Keratinocyte (primary cell): ENCODE measurements at regions not wholly inside any gene's neighbourhood (a gene's known extent, or its start where the extent isn't known, plus 50 kb on each side); places are given as distances from the start of the nearest gene placed in this dataset.

ENCODE experiments used
- DNase-seq: peaks from one replicate; pipeline ENCODE4 v3.0.0-alpha.2; 2011; ENCODE audit warnings: low read depth, missing footprints, low spot score
- FAIRE-seq: peaks from 2 replicates; lab custom pipeline; 2011; peaks lifted over from hg19 to GRCh38; lab: Jason Lieb, UNC
- H2AFZ ChIP-seq: 2 replicates; pipeline ENCODE4 v1.6.0; 2012; ENCODE audit warnings: low read length, control low read depth, inconsistent platforms; ENCODE audit not compliant: control insufficient read depth
- H3K27ac ChIP-seq: 2 replicates; pipeline ENCODE4 v1.5.1; 2011; ENCODE audit warnings: low read length; ENCODE audit not compliant: control insufficient read depth, insufficient read depth
- H3K27me3 ChIP-seq: 3 replicates; pipeline ENCODE4 v1.6.0; 2011; ENCODE audit warnings: low read length; ENCODE audit not compliant: control insufficient read depth, insufficient read depth; ENCODE audit errors: extremely low read depth
- H3K36me3 ChIP-seq, 2 experiments: 2 replicates in 1 of 2; 3 replicates in 1 of 2; pipeline ENCODE4 v1.5.1; 2011; ENCODE audit warnings: low read length in 2 of 2, mild to moderate bottlenecking in 1 of 2; ENCODE audit not compliant: control insufficient read depth in 2 of 2, insufficient read depth in 2 of 2; ENCODE audit errors: extremely low read depth in 1 of 2
- H3K4me1 ChIP-seq: 3 replicates; pipeline ENCODE4 v1.5.1; 2011; ENCODE audit warnings: low read length; ENCODE audit not compliant: control insufficient read depth, insufficient read depth; ENCODE audit errors: extremely low read depth
- H3K4me2 ChIP-seq: 3 replicates; pipeline ENCODE4 v1.6.0; 2011; ENCODE audit warnings: low read depth, low read length; ENCODE audit not compliant: control insufficient read depth, insufficient read depth; ENCODE audit errors: extremely low read depth
- H3K4me3 ChIP-seq, 3 experiments: fragments of 200-600 bp in 1 of 3; sonication (generic) in 1 of 3; 2 replicates in 2 of 3; 3 replicates in 1 of 3; pipeline ENCODE4 v1.5.1; 2011 to 2016; ENCODE audit warnings: low read length in 3 of 3, mild to moderate bottlenecking in 3 of 3, control low read depth in 2 of 3, inconsistent platforms in 1 of 3, low read depth in 1 of 3, mixed read lengths in 1 of 3, mixed run types in 1 of 3, moderate library complexity in 1 of 3; ENCODE audit not compliant: control insufficient read depth in 2 of 3, insufficient read depth in 2 of 3; ENCODE audit errors: extremely low read depth in 1 of 3
- H3K79me2 ChIP-seq: 2 replicates; pipeline ENCODE4 v1.6.0; 2012; ENCODE audit warnings: low read length; ENCODE audit not compliant: control insufficient read depth, insufficient read depth
- H3K9ac ChIP-seq: 3 replicates; pipeline ENCODE4 v1.6.0; 2011; ENCODE audit warnings: low read length; ENCODE audit not compliant: control insufficient read depth, insufficient read depth; ENCODE audit errors: extremely low read depth
- H3K9me1 ChIP-seq: 3 replicates; pipeline ENCODE4 v1.6.0; 2011; ENCODE audit warnings: low read length; ENCODE audit not compliant: control insufficient read depth, insufficient read depth; ENCODE audit errors: extremely low read depth
- H3K9me3 ChIP-seq: 2 replicates; pipeline ENCODE4 v1.5.1; 2012; ENCODE audit warnings: low read depth, low read length; ENCODE audit not compliant: control insufficient read depth
- H4K20me1 ChIP-seq: 3 replicates; pipeline ENCODE4 v1.6.0; 2011; ENCODE audit warnings: low read length; ENCODE audit not compliant: control insufficient read depth, insufficient read depth; ENCODE audit errors: extremely low read depth
- EZH2 ChIP-seq: IDR thresholded peaks from one replicate; pipeline ENCODE4 v1.6.1; 2012; ENCODE audit warnings: inconsistent platforms, mild to moderate bottlenecking, low read length, moderate library complexity
- dilution Hi-C: fragments of 300-500 bp; cut with MboI; formaldehyde crosslinking; loops from one replicate; pipeline ENCODE4 v1.7.0; 2020; ENCODE audit warnings: low sequenced_read_pairs; ENCODE audit not compliant: extremely low pct_ligation_motif_present
- TF ChIP-seq, protein P1 (sequence below), 3 experiments: IDR thresholded peaks in 1 of 3; conservative IDR thresholded peaks in 1 of 3; optimal IDR thresholded peaks in 1 of 3; 2 replicates in 2 of 3; 3 replicates in 1 of 3; pipeline versions ENCODE3 to v1.5.1; 2011; ENCODE audit warnings: low read length in 3 of 3, mild to moderate bottlenecking in 3 of 3, moderate library complexity in 2 of 3, control low read depth in 1 of 3, inconsistent platforms in 1 of 3; ENCODE audit not compliant: insufficient read depth in 2 of 3; ENCODE audit errors: extremely low read depth in 1 of 3

DNA sequence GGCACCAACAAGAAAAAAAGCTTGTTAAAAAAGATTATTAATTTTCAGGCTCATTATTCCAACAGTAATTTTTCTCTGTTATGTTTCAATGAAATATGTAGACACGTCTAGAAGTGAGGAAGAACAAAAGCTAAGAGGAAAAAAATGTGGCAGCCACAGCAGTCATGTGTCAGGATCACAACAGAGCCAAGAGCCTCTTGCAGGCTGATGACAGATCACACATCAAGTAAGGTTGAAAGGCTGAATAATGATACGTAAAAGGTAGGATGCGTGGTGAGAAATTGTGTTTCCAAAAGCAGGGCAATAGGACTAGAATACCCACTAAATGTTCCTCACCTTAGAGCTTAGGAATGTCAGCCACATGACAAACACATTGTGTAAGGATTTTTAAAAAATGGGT, 124.8 kb downstream of the HTR1A start:
- Histone ChIP-seq H4K20me1 (no peaks in the 10 kb centered on the region), H3K36me3 (no peaks in the 10 kb centered on the region), H3K9ac (no peak overlapping the region), H3K4me1 (no peaks in the 10 kb centered on the region), H3K9me3 (no peaks in the 10 kb centered on the region), H2AFZ (no peak overlapping the region), H3K4me2 (no peak overlapping the region), H3K27ac (no peak overlapping the region), H3K27me3 (no peaks in the 10 kb centered on the region), H3K4me3 (no peak overlapping the region), H3K9me1 (no peaks in the 10 kb centered on the region), H3K79me2 (no peaks in the 10 kb centered on the region)
- FAIRE-seq = no peak
- TF ChIP-seq, protein P1, sequence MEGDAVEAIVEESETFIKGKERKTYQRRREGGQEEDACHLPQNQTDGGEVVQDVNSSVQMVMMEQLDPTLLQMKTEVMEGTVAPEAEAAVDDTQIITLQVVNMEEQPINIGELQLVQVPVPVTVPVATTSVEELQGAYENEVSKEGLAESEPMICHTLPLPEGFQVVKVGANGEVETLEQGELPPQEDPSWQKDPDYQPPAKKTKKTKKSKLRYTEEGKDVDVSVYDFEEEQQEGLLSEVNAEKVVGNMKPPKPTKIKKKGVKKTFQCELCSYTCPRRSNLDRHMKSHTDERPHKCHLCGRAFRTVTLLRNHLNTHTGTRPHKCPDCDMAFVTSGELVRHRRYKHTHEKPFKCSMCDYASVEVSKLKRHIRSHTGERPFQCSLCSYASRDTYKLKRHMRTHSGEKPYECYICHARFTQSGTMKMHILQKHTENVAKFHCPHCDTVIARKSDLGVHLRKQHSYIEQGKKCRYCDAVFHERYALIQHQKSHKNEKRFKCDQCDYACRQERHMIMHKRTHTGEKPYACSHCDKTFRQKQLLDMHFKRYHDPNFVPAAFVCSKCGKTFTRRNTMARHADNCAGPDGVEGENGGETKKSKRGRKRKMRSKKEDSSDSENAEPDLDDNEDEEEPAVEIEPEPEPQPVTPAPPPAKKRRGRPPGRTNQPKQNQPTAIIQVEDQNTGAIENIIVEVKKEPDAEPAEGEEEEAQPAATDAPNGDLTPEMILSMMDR (optimal IDR thresholded peaks at IDR 0.05 in 1 of 3, IDR thresholded peaks at IDR 0.05 in 1 of 3, conservative IDR thresholded peaks at IDR 0.05 in 1 of 3; ENCODE audit: extremely low read depth in 1 of 3, insufficient read depth in 2 of 3, low read length in 3 of 3) = no peak
- no peak for TF ChIP-seq EZH2
- dilution Hi-C loops = no loop called here
- no peak for DNase-seq

GRCh38 chr5:63831381-63831780, 130.9 kb downstream of the HTR1A start:
- FAIRE-seq (no peak), DNase-seq (no peak)
- dilution Hi-C loops = no loop called here
- Histone ChIP-seq H2AFZ (peak overlapping the region; percentile 67), H3K9me1 (no peaks in the 10 kb centered on the region), H3K27me3 (no peaks in the 10 kb centered on the region), H3K9ac (no peak overlapping the region), H3K4me3 (no peak overlapping the region), H4K20me1 (no peaks in the 10 kb centered on the region), H3K36me3 (no peaks in the 10 kb centered on the region), H3K9me3 (no peaks in the 10 kb centered on the region), H3K4me2 (no peak overlapping the region), H3K4me1 (no peaks in the 10 kb centered on the region), H3K27ac (no peak overlapping the region), H3K79me2 (no peaks in the 10 kb centered on the region)
- TF ChIP-seq EZH2 = no peak
- TF ChIP-seq, protein P1 (optimal IDR thresholded peaks at IDR 0.05 in 1 of 3, IDR thresholded peaks at IDR 0.05 in 1 of 3, conservative IDR thresholded peaks at IDR 0.05 in 1 of 3; ENCODE audit: extremely low read depth in 1 of 3, insufficient read depth in 2 of 3, low read length in 3 of 3) = no peak
